ENCODE measurements at regions not wholly inside any gene's neighbourhood (a gene's known extent, or its start where the extent isn't known, plus 50 kb on each side); places are given as distances from the start of the nearest gene placed in this dataset.

- Histone ChIP-seq H2AFZ (ENCODE audit: low read length) (no peak overlapping the region), H3K4me1 (ENCODE audit: low read length) (no peaks in the 10 kb centered on the region), H3K4me2 (ENCODE audit: low read depth, low read length) (no peak overlapping the region), H3F3A (ENCODE audit: insufficient read depth, low read length) (no peaks in the 10 kb centered on the region), H3K9me2 (replicated peaks; ENCODE audit: insufficient read depth, low read length) (no peaks in the 10 kb centered on the region), H3K27me3 (replicated peaks; ENCODE audit: insufficient read depth, low read length) (no peaks in the 10 kb centered on the region), H3K27ac (ENCODE audit: low read length) (no peak overlapping the region), H3K9me3 (replicated peaks; ENCODE audit: insufficient read depth, low read length) (no peaks in the 10 kb centered on the region), H3K4me3 (ENCODE audit: low read length) (no peak overlapping the region), H4K20me1 (ENCODE audit: insufficient read depth, low read length) (no peaks in the 10 kb centered on the region), H3K9ac (ENCODE audit: low read length) (no peak overlapping the region), H3K36me3 (replicated peaks; ENCODE audit: insufficient read depth, low read length) (no peaks in the 10 kb centered on the region), H3K79me2 (ENCODE audit: low read length) (no peaks in the 10 kb centered on the region)
- DNase-seq: no peak
- TF ChIP-seq, protein P1, sequence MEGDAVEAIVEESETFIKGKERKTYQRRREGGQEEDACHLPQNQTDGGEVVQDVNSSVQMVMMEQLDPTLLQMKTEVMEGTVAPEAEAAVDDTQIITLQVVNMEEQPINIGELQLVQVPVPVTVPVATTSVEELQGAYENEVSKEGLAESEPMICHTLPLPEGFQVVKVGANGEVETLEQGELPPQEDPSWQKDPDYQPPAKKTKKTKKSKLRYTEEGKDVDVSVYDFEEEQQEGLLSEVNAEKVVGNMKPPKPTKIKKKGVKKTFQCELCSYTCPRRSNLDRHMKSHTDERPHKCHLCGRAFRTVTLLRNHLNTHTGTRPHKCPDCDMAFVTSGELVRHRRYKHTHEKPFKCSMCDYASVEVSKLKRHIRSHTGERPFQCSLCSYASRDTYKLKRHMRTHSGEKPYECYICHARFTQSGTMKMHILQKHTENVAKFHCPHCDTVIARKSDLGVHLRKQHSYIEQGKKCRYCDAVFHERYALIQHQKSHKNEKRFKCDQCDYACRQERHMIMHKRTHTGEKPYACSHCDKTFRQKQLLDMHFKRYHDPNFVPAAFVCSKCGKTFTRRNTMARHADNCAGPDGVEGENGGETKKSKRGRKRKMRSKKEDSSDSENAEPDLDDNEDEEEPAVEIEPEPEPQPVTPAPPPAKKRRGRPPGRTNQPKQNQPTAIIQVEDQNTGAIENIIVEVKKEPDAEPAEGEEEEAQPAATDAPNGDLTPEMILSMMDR (IDR thresholded peaks at IDR 0.05; ENCODE audit: low read length): no peak
Observed at GRCh38 chr1:245052258-245052657, 102.5 kb upstream of the KIF26B start.

- no peak overlapping the region for H3K27ac ChIP-seq (ENCODE audit: low read length)
- no peaks in the 10 kb centered on the region for H4K20me1 ChIP-seq (ENCODE audit: insufficient read depth, low read length)
- H3K9ac ChIP-seq (ENCODE audit: low read length): no peak overlapping the region
- TF ChIP-seq EZH2phosphoT487 (IDR thresholded peaks at IDR 0.05; ENCODE audit: low read length) (no peak), EZH2 (optimal IDR thresholded peaks at IDR 0.05; ENCODE audit: low read depth, low read length) (no peak)
- TF ChIP-seq, protein P1 (IDR thresholded peaks at IDR 0.05; ENCODE audit: low read length): no peak
- no peak for DNase-seq
- H3K4me2 ChIP-seq (ENCODE audit: low read depth, low read length): no peak overlapping the region
- no peak overlapping the region for H2AFZ ChIP-seq (ENCODE audit: low read length)
- H3K79me2 ChIP-seq (ENCODE audit: low read length): no peaks in the 10 kb centered on the region
- no peaks in the 10 kb centered on the region for H3F3A ChIP-seq (ENCODE audit: insufficient read depth, low read length)
- no peaks in the 10 kb centered on the region for H3K27me3 ChIP-seq (replicated peaks; ENCODE audit: insufficient read depth, low read length)
- no peak overlapping the region for H3K4me3 ChIP-seq (ENCODE audit: low read length)
- H3K36me3 ChIP-seq (replicated peaks; ENCODE audit: insufficient read depth, low read length): no peaks in the 10 kb centered on the region
- H3K9me3 ChIP-seq (replicated peaks; ENCODE audit: insufficient read depth, low read length): no peaks in the 10 kb centered on the region
- no peaks in the 10 kb centered on the region for H3K4me1 ChIP-seq (ENCODE audit: low read length)
- no peaks in the 10 kb centered on the region for H3K9me2 ChIP-seq (replicated peaks; ENCODE audit: insufficient read depth, low read length)
Observed at GRCh38 chr1:245051349-245052221, 103.2 kb upstream of the KIF26B start.

DNA sequence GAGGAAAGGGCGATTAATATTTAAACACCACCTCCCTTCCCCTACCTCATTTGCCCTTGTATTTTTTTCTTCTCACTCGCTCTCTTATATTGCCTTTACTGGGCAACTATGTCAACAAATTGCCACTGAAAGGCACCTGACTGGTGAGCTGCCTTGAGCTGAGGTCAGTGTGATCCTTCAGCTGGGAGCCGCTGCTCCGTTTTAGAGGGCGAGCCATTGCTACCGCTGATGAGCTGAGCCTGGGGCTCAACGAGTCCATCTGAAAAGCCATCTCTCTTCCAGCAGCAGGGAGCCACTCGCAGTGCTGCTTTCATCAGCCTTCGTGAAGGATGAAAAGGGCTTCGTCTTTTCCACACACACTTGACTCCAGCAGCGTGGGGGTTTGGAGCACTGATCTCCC lies 108.0 kb upstream of the KIF26B start:
- Histone ChIP-seq H3K4me1 (ENCODE audit: low read length) (no peaks in the 10 kb centered on the region), H3K27me3 (replicated peaks; ENCODE audit: insufficient read depth, low read length) (no peaks in the 10 kb centered on the region), H3K9ac (ENCODE audit: low read length) (no peak overlapping the region), H3K79me2 (ENCODE audit: low read length) (no peaks in the 10 kb centered on the region), H3K9me3 (replicated peaks; ENCODE audit: insufficient read depth, low read length) (no peaks in the 10 kb centered on the region), H3K4me3 (ENCODE audit: low read length) (no peak overlapping the region), H2AFZ (ENCODE audit: low read length) (no peak overlapping the region), H3K9me2 (replicated peaks; ENCODE audit: insufficient read depth, low read length) (no peaks in the 10 kb centered on the region), H4K20me1 (ENCODE audit: insufficient read depth, low read length) (no peaks in the 10 kb centered on the region), H3K27ac (ENCODE audit: low read length) (no peak overlapping the region), H3K4me2 (ENCODE audit: low read depth, low read length) (no peak overlapping the region), H3K36me3 (replicated peaks; ENCODE audit: insufficient read depth, low read length) (no peaks in the 10 kb centered on the region), H3F3A (ENCODE audit: insufficient read depth, low read length) (no peaks in the 10 kb centered on the region)
- TF ChIP-seq, protein P1 (IDR thresholded peaks at IDR 0.05; ENCODE audit: low read length): no peak
- TF ChIP-seq EZH2phosphoT487 (IDR thresholded peaks at IDR 0.05; ENCODE audit: low read length) (no peak), EZH2 (optimal IDR thresholded peaks at IDR 0.05; ENCODE audit: low read depth, low read length) (no peak)
- no peak for DNase-seq

All from MM.1S (cell line).